ENCODE measurements at regions not wholly inside any gene's neighbourhood (a gene's known extent, or its start where the extent isn't known, plus 50 kb on each side); places are given as distances from the start of the nearest gene placed in this dataset.
"Not testable (repeated sequence)": the region's sequence is repeated elsewhere in the genome, so short reads cannot be mapped to it uniquely, and the experiment has no call there.

- H3K27me3 ChIP-seq, result no peaks in the 10 kb centered on the region
- intact Hi-C loops (cut with DNase I; ENCODE audit: low total_unique reads), result no loop called here
- no peak overlapping the region for H3K27ac ChIP-seq
- DNase-seq, result no peak
- no peaks in the 10 kb centered on the region for H3K9me3 ChIP-seq
- TF ChIP-seq CTCF (IDR thresholded peaks at IDR 0.05), result no peak
- H3K36me3 ChIP-seq, result no peaks in the 10 kb centered on the region
- H3K4me1 ChIP-seq, result no peaks in the 10 kb centered on the region
- no peak overlapping the region for H3K4me3 ChIP-seq
Measured at GRCh38 chr9:25773805-25774204, 95.6 kb upstream of the TUSC1 start.

- H3K36me3 ChIP-seq, result no peaks in the 10 kb centered on the region
- H3K4me1 ChIP-seq, result no peaks in the 10 kb centered on the region
- intact Hi-C loops (cut with DNase I; ENCODE audit: low total_unique reads), result no loop called here
Measured at GRCh38 chr9:25755951-25756350, 77.7 kb upstream of the TUSC1 start.

GRCh38 chr9:25752398-25752797 is 74.2 kb upstream of the TUSC1 start:
- intact Hi-C loops (cut with DNase I; ENCODE audit: low total_unique reads), result no loop called here
- H3K4me3 ChIP-seq, result no peak overlapping the region
- H3K36me3 ChIP-seq, result no peaks in the 10 kb centered on the region
- TF ChIP-seq CTCF (IDR thresholded peaks at IDR 0.05), result no peak
- H3K27me3 ChIP-seq, result no peaks in the 10 kb centered on the region
- H3K4me1 ChIP-seq, result no peaks in the 10 kb centered on the region
- no peaks in the 10 kb centered on the region for H3K9me3 ChIP-seq
- no peak overlapping the region for H3K27ac ChIP-seq
- no peak for DNase-seq

More at GRCh38 chr9:25755951-25756350, 77.7 kb upstream of the TUSC1 start:
- Histone ChIP-seq H3K4me3 (no peak overlapping the region), H3K27me3 (no peaks in the 10 kb centered on the region), H3K9me3 (no peaks in the 10 kb centered on the region), H3K27ac (no peak overlapping the region)
- DNase-seq, result no peak
- TF ChIP-seq CTCF (IDR thresholded peaks at IDR 0.05), result no peak

GRCh38 chr9:25742256-25742655 is 64.0 kb upstream of the TUSC1 start:
- no peak for TF ChIP-seq CTCF (IDR thresholded peaks at IDR 0.05)
- Histone ChIP-seq H3K4me3 (no peak overlapping the region), H3K27ac (no peak overlapping the region), H3K36me3 (no peaks in the 10 kb centered on the region), H3K9me3 (no peaks in the 10 kb centered on the region), H3K27me3 (no peaks in the 10 kb centered on the region), H3K4me1 (no peaks in the 10 kb centered on the region)
- intact Hi-C loops (cut with DNase I; ENCODE audit: low total_unique reads), result no loop called here
- DNase-seq, result no peak

GRCh38 chr9:25733336-25733982 is 55.2 kb upstream of the TUSC1 start:
- Histone ChIP-seq H3K4me1 (no peaks in the 10 kb centered on the region), H3K27ac (no peak overlapping the region), H3K36me3 (no peaks in the 10 kb centered on the region), H3K27me3 (no peaks in the 10 kb centered on the region), H3K9me3 (peaks cover 0 to 3% (median 0%) of the 10 kb centered on the region in 3 donors), H3K4me3 (no peak overlapping the region)
- no peak for TF ChIP-seq CTCF (IDR thresholded peaks at IDR 0.05)
- intact Hi-C loops (cut with DNase I; ENCODE audit: low total_unique reads), result no loop called here
- no peak for DNase-seq

GRCh38 chr9:25731895-25732794 is 53.9 kb upstream of the TUSC1 start:
- intact Hi-C loops (cut with DNase I; ENCODE audit: low total_unique reads); H3K36me3 ChIP-seq; DNase-seq; H3K4me3 ChIP-seq; H3K27me3 ChIP-seq; H3K4me1 ChIP-seq; H3K27ac ChIP-seq; H3K9me3 ChIP-seq: not testable (repeated sequence)
